ENCODE measurements at regions not wholly inside any gene's neighbourhood (a gene's known extent, or its start where the extent isn't known, plus 50 kb on each side); places are given as distances from the start of the nearest gene placed in this dataset.

- DNase-seq (ENCODE audit: low read depth) (no peak), FAIRE-seq (no peak)
- Histone ChIP-seq H3K27me3 (ENCODE audit: insufficient read depth, low read length) (no peaks in the 10 kb centered on the region), H2AFZ (ENCODE audit: low read depth, low read length) (no peak overlapping the region), H3K9me3 (ENCODE audit: insufficient read depth, low read depth, low read length) (no peaks in the 10 kb centered on the region), H3K9ac (ENCODE audit: low read length) (no peak overlapping the region), H4K20me1 (ENCODE audit: insufficient read depth, low read length) (no peaks in the 10 kb centered on the region), H3K4me2 (ENCODE audit: low read length) (no peak overlapping the region), H3K79me2 (ENCODE audit: insufficient read depth, low read length) (no peaks in the 10 kb centered on the region), H3K27ac (ENCODE audit: low read depth, low read length) (no peak overlapping the region), H3K36me3 (ENCODE audit: insufficient read depth, low read length) (no peaks in the 10 kb centered on the region), H3K4me1 (ENCODE audit: insufficient read depth, low read length) (no peaks in the 10 kb centered on the region), H3K4me3 (ENCODE audit: insufficient read depth, low read depth, low read length) (no peak overlapping the region)
- Mint-ChIP-seq H3K4me1 (ENCODE audit: low read depth, unreplicated experiment) (no peaks in the 10 kb centered on the region), H3K9me3 (ENCODE audit: unreplicated experiment) (no peaks in the 10 kb centered on the region), H3K27ac (ENCODE audit: unreplicated experiment) (no peak overlapping the region), H3K4me3 (ENCODE audit: unreplicated experiment) (no peak overlapping the region), H3K36me3 (ENCODE audit: low read depth, unreplicated experiment) (no peaks in the 10 kb centered on the region), H3K27me3 (ENCODE audit: low read depth, unreplicated experiment) (peaks cover 11% of the 10 kb centered on the region)
- TF ChIP-seq CTCF (IDR thresholded peaks at IDR 0.05; ENCODE audit: insufficient read depth, low read depth, low read length) (no peak), EZH2 (IDR thresholded peaks at IDR 0.05; ENCODE audit: insufficient read depth, low read length) (no peak)
These were observed 478.2 kb downstream of the GATA3 start for GRCh38 chr10:8532647-8533046.

- Histone ChIP-seq H3K27me3 (ENCODE audit: insufficient read depth, low read length) (no peaks in the 10 kb centered on the region), H3K4me3 (ENCODE audit: insufficient read depth, low read depth, low read length) (no peak overlapping the region), H3K9ac (ENCODE audit: low read length) (no peak overlapping the region), H2AFZ (ENCODE audit: low read depth, low read length) (no peak overlapping the region), H3K36me3 (ENCODE audit: insufficient read depth, low read length) (no peaks in the 10 kb centered on the region), H4K20me1 (ENCODE audit: insufficient read depth, low read length) (no peaks in the 10 kb centered on the region), H3K79me2 (ENCODE audit: insufficient read depth, low read length) (no peaks in the 10 kb centered on the region), H3K27ac (ENCODE audit: low read depth, low read length) (no peak overlapping the region), H3K4me2 (ENCODE audit: low read length) (no peak overlapping the region), H3K9me3 (ENCODE audit: insufficient read depth, low read depth, low read length) (no peaks in the 10 kb centered on the region), H3K4me1 (ENCODE audit: insufficient read depth, low read length) (no peaks in the 10 kb centered on the region)
- no peaks in the 10 kb centered on the region for H3K4me1 Mint-ChIP-seq (ENCODE audit: low read depth, unreplicated experiment)
- H3K9me3 Mint-ChIP-seq (ENCODE audit: unreplicated experiment), result peaks cover 3% of the 10 kb centered on the region
- no peak overlapping the region for H3K27ac Mint-ChIP-seq (ENCODE audit: unreplicated experiment)
- TF ChIP-seq CTCF (IDR thresholded peaks at IDR 0.05; ENCODE audit: insufficient read depth, low read depth, low read length) (no peak), EZH2 (IDR thresholded peaks at IDR 0.05; ENCODE audit: insufficient read depth, low read length) (no peak)
- no peaks in the 10 kb centered on the region for H3K36me3 Mint-ChIP-seq (ENCODE audit: low read depth, unreplicated experiment)
- DNase-seq (ENCODE audit: low read depth) (no peak), FAIRE-seq (no peak)
- peaks cover 11% of the 10 kb centered on the region for H3K27me3 Mint-ChIP-seq (ENCODE audit: low read depth, unreplicated experiment)
- H3K4me3 Mint-ChIP-seq (ENCODE audit: unreplicated experiment), result no peak overlapping the region
These were observed 479.0 kb downstream of the GATA3 start for GRCh38 chr10:8533462-8533861.

- Histone ChIP-seq H4K20me1 (ENCODE audit: insufficient read depth, low read length) (no peaks in the 10 kb centered on the region), H3K27me3 (ENCODE audit: insufficient read depth, low read length) (no peaks in the 10 kb centered on the region), H3K36me3 (ENCODE audit: insufficient read depth, low read length) (no peaks in the 10 kb centered on the region), H3K27ac (ENCODE audit: low read depth, low read length) (no peak overlapping the region), H2AFZ (ENCODE audit: low read depth, low read length) (no peak overlapping the region), H3K4me3 (ENCODE audit: insufficient read depth, low read depth, low read length) (no peak overlapping the region), H3K4me2 (ENCODE audit: low read length) (no peak overlapping the region), H3K4me1 (ENCODE audit: insufficient read depth, low read length) (no peaks in the 10 kb centered on the region), H3K79me2 (ENCODE audit: insufficient read depth, low read length) (no peaks in the 10 kb centered on the region), H3K9ac (ENCODE audit: low read length) (no peak overlapping the region), H3K9me3 (ENCODE audit: insufficient read depth, low read depth, low read length) (no peaks in the 10 kb centered on the region)
- DNase-seq (ENCODE audit: low read depth), result no peak
- Mint-ChIP-seq H3K27me3 (ENCODE audit: low read depth, unreplicated experiment) (peaks cover 11% of the 10 kb centered on the region), H3K4me1 (ENCODE audit: low read depth, unreplicated experiment) (peaks cover 2% of the 10 kb centered on the region), H3K9me3 (ENCODE audit: unreplicated experiment) (peaks cover 3% of the 10 kb centered on the region), H3K4me3 (ENCODE audit: unreplicated experiment) (no peak overlapping the region), H3K27ac (ENCODE audit: unreplicated experiment) (no peak overlapping the region), H3K36me3 (ENCODE audit: low read depth, unreplicated experiment) (no peaks in the 10 kb centered on the region)
- TF ChIP-seq EZH2 (IDR thresholded peaks at IDR 0.05; ENCODE audit: insufficient read depth, low read length), result no peak
- FAIRE-seq, result no peak
These were observed 479.6 kb downstream of the GATA3 start for GRCh38 chr10:8534096-8534495.
